UCSD-AML1 (cell line): ENCODE measurements at regions not wholly inside any gene's neighbourhood (a gene's known extent, or its start where the extent isn't known, plus 50 kb on each side); places are given as distances from the start of the nearest gene placed in this dataset.

ENCODE experiments used
- DNase-seq: peaks from one replicate; lab custom pipeline; 2025; ENCODE audit not compliant: unreplicated experiment; lab: John Stamatoyannopoulos, UW

- no peak for DNase-seq
These were observed 69.7 kb upstream of the FCN1 start for GRCh38 chr9:134987376-134987775.

GRCh38 chr9:134987906-134988700, 70.4 kb upstream of the FCN1 start:
- DNase-seq: no peak

GRCh38 chr9:134988706-134989105, 71.0 kb upstream of the FCN1 start:
- DNase-seq: no peak

GRCh38 chr9:134989206-134990065, 71.7 kb upstream of the FCN1 start:
- no peak for DNase-seq

GRCh38 chr9:134991808-134992754, 74.4 kb upstream of the FCN1 start:
- DNase-seq: no peak

GRCh38 chr9:134992755-134993124, 75.0 kb upstream of the FCN1 start:
- no peak for DNase-seq

- no peak for DNase-seq
These were observed 75.7 kb upstream of the FCN1 start for GRCh38 chr9:134993416-134993815.

GRCh38 chr9:134993996-134994720, 76.4 kb upstream of the FCN1 start:
- no peak for DNase-seq

GRCh38 chr9:134994926-134995791, 77.4 kb upstream of the FCN1 start:
- DNase-seq: no peak

- no peak for DNase-seq
These were observed 78.0 kb upstream of the FCN1 start for GRCh38 chr9:134995792-134996120.

GRCh38 chr9:134996591-134997530, 79.1 kb upstream of the FCN1 start:
- no peak for DNase-seq

GRCh38 chr9:135000647-135001245, 83.0 kb upstream of the FCN1 start:
- no peak for DNase-seq

GRCh38 chr9:135001526-135001925, 83.8 kb upstream of the FCN1 start:
- DNase-seq: no peak

- DNase-seq: no peak
These were observed 84.6 kb upstream of the FCN1 start for GRCh38 chr9:135002336-135002735.

- DNase-seq: no peak
These were observed 84.7 kb upstream of the OLFM1 start for GRCh38 chr9:135002802-135003201.

- no peak for DNase-seq
These were observed 82.7 kb upstream of the OLFM1 start for GRCh38 chr9:135004772-135005171.

GRCh38 chr9:135006911-135007570, 80.4 kb upstream of the OLFM1 start:
- no peak for DNase-seq

- DNase-seq: no peak
These were observed 79.9 kb upstream of the OLFM1 start for GRCh38 chr9:135007601-135008000.
